ENCODE measurements at regions not wholly inside any gene's neighbourhood (a gene's known extent, or its start where the extent isn't known, plus 50 kb on each side); places are given as distances from the start of the nearest gene placed in this dataset.

GRCh38 chr14:48580692-48581091, 905.3 kb upstream of the MDGA2 start:
- TF ChIP-seq YY1 (IDR thresholded peaks at IDR 0.05; ENCODE audit: insufficient read depth, insufficient read length) (no peak), ZNF274 (IDR thresholded peaks at IDR 0.05; ENCODE audit: low read depth, low read length) (no peak), SUZ12 (IDR thresholded peaks at IDR 0.05; ENCODE audit: extremely low read depth, insufficient read depth, insufficient read length) (no peak)
